Amygdala (tissue), 56 donors: ENCODE measurements at regions not wholly inside any gene's neighbourhood (a gene's known extent, or its start where the extent isn't known, plus 50 kb on each side); places are given as distances from the start of the nearest gene placed in this dataset.
"Not testable (repeated sequence)": the region's sequence is repeated elsewhere in the genome, so short reads cannot be mapped to it uniquely, and the experiment has no call there.

Experiments
- DNase-seq, 56 donors: peaks; one replicate each; lab custom pipeline; 2025; lab: John Stamatoyannopoulos, UW

GRCh38 chr7:153957677-153958076 lies 94.5 kb upstream of the DPP6 start:
- DNase-seq, result not testable (repeated sequence)

DNA sequence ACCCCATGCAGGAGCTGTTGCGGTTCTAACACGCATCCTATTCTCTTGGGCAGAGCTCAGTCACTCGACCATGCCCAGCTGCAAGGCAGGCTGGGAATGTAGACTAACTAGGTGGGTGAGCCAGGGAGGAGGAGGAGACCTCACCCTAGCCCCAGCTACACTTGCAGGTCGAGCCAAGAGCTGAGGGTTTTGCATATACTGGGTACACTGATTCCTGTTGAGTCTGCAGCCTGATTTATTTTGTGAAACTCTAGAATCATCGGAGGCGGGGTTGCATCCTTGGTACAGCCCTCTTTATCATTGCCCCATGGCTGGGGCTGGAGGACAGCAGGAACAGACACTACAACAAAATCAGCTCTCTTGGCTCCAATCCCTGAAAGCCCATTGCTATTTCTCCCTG lies 93.8 kb upstream of the DPP6 start:
- DNase-seq, result not testable (repeated sequence)

GRCh38 chr7:153958789-153959188 lies 93.4 kb upstream of the DPP6 start:
- not testable (repeated sequence) for DNase-seq

- DNase-seq, result not testable (repeated sequence)
Measured at GRCh38 chr7:153964481-153965112, 87.6 kb upstream of the DPP6 start.

DNA sequence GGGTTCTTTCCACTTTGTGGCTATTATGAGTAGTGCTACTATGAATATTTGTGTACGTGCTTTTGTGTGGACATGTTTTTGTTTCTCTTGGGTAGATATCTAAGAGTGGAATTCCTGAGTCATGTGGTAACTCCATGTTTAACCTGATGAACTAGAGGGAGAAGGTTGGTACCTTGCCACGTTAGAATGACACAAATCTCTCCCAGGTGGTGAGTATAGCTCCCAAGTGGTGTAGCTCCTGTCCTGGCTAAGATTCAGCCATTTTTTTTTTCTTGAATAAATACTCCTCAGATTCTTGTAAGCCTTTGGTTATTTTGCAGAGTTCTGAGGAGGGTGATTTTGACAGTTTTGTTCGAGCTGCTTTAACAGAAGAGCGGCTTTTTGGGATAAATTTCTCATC lies 83.2 kb upstream of the DPP6 start:
- not testable (repeated sequence) for DNase-seq

DNA sequence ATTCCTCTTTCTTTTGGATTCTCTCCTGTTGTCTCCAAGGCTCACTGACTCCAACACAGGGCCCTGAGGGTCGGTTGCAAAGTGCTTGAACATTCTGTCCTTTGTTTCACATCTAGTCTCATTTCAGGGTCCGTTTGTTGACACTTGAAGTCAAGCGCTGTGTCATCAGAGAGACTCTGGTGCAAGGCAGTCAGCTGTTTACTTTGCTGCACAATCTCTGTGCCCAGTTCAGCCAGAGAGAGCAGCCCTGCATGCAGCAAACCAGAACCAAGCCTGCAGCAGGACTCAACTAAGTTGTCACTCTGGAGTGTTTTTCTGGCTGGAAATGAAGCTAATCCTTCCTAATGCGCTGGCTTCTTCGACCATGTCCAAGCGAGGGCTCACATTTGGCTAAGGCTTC lies 77.6 kb upstream of the DPP6 start:
- DNase-seq, result not testable (repeated sequence)

DNA sequence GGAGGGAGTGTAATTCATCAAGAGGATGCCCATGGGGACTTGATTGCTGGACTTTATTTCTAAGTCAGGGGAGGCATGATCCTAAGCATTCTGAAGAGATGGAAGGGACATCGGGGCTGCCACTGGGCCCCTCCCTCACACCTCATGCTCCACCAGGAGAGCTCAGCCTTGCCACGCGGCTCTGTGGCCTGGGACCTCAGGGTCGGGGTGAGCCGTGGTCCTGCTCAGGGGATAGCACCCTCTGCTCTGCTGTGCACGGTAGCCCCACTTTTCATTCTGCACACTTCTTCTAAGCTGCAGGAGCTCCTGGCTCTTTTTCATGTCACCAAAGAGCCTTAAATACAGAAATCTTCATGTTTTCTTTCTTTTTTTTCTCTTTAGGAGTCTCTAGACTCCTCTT lies 75.5 kb upstream of the DPP6 start:
- DNase-seq, result not testable (repeated sequence)

DNA sequence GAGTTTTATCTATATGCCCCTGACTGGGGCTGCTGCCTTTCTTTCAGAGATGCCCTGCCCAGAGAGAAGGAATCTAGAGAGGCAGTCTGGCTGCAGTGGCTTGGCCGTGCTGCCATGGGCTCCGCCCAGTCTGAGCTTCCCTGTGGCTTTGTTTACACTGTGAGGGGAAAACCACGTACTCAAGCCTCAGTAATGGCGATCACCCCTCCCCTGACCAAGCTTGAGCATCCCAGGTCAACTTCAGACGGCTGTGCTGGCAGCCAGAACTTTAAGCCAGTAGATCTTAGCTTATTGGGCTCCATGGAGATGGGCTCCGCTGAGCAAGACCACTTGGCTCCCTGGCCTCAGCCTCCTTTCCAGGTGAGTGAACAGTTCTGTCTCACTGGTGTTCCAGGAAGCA lies 69.0 kb upstream of the DPP6 start:
- DNase-seq, result not testable (repeated sequence)

DNA sequence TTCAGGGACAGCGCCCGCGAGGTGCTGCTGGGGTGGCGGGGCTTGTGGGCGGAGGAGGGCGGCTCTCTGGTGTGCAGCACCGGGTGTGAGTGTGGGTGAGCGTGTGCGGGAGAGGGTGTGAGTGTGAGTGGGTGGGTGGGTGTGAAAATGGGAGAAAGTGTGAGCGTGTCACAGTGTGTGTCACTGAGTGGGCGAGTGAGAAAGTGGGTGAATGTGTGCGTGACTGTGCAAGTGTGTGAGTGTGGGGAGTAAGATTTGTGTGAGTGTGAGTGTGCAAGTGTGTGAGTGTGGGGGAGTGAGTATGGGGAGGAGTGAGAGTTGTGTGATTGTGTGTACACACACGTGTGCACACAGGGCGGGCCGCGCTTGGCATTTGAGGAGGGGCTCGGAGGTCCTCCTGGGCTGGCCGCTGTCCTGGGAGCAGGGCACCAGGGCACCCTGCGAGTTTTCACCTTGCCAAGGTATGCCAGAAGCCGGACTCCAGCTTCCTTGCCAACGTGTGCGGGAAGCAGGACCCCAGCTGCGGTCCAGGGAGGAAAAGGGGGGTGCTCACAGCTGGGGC lies 63.1 kb upstream of the DPP6 start:
- not testable (repeated sequence) for DNase-seq

GRCh38 chr7:153989742-153990425 lies 62.3 kb upstream of the DPP6 start:
- DNase-seq, result not testable (repeated sequence)

- not testable (repeated sequence) for DNase-seq
Measured at GRCh38 chr7:153991471-153991870, 60.7 kb upstream of the DPP6 start.

GRCh38 chr7:153993402-153993801 lies 58.8 kb upstream of the DPP6 start:
- not testable (repeated sequence) for DNase-seq

DNA sequence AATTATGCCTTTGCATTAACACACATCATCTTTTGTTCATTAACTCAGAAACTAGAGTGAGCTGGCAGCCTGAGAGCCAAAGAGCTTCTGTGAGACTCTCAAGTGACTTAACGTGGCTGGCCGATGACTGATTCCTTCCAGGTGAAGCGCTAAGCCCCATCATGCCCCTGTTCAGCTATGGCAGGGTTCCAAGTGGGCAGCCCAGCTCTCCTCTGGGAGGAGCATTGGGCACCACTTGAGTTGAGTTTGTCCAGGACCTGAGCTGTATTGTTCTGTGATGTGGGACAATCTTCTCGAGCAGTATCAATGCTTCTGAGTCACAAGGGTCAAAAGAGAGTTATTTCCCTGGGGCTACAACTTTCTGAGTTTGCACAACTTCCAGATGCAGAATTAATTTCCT lies 53.3 kb upstream of the DPP6 start:
- DNase-seq, result not testable (repeated sequence)
